HepG2 (cell line): ENCODE measurements at regions not wholly inside any gene's neighbourhood (a gene's known extent, or its start where the extent isn't known, plus 50 kb on each side); places are given as distances from the start of the nearest gene placed in this dataset.

Source experiments
- ADNP ChIP-seq: sonication (generic); formaldehyde crosslinking; IDR thresholded peaks from 2 replicates; pipeline ENCODE4 v1.4.0; 2020; ENCODE audit warnings: missing genetic modification reagents
- FOSL2 ChIP-seq: sonication (generic); formaldehyde crosslinking; IDR thresholded peaks from 2 replicates; pipeline ENCODE4 v1.4.0; 2020; ENCODE audit warnings: missing genetic modification reagents
- HOXA3 ChIP-seq: sonication (generic); formaldehyde crosslinking; IDR thresholded peaks from 2 replicates; pipeline ENCODE4 v1.5.0; 2020; ENCODE audit warnings: missing genetic modification reagents
- RAD21 ChIP-seq: fragments of 450-650 bp; formaldehyde crosslinking; IDR thresholded peaks from 2 replicates; pipeline ENCODE4 v1.5.0; 2020; ENCODE audit warnings: mild to moderate bottlenecking
- RFX3 ChIP-seq: IDR thresholded peaks from 2 replicates; pipeline ENCODE4 v1.6.1; 2016; ENCODE audit warnings: missing biosample characterization, missing genetic modification reagents
- SETDB1 ChIP-seq: sonication (generic); formaldehyde crosslinking; IDR thresholded peaks from 2 replicates; pipeline ENCODE4 v1.5.1; 2020; ENCODE audit warnings: missing genetic modification reagents, mild to moderate bottlenecking, borderline replicate concordance
- SMC3 ChIP-seq: IDR thresholded peaks from 2 replicates; pipeline ENCODE4 v1.6.1; 2011; ENCODE audit warnings: low read length, improper control_type of control experiment
- ZNF558 ChIP-seq: sonication (generic); formaldehyde crosslinking; IDR thresholded peaks from 2 replicates; pipeline ENCODE4 v1.9.0; 2022; ENCODE audit warnings: mild to moderate bottlenecking, missing genetic modification reagents, borderline replicate concordance
- ZNF761 ChIP-seq: sonication (generic); formaldehyde crosslinking; conservative IDR thresholded peaks from 2 replicates; pipeline ENCODE4 v1.4.0; 2020; ENCODE audit warnings: mild to moderate bottlenecking, missing genetic modification reagents
- ZNF776 ChIP-seq: sonication (generic); formaldehyde crosslinking; IDR thresholded peaks from 2 replicates; pipeline ENCODE4 v1.4.0; 2020; ENCODE audit warnings: mild to moderate bottlenecking, missing genetic modification reagents
- ZNF792 ChIP-seq: IDR thresholded peaks from 2 replicates; pipeline ENCODE4 v1.6.1; 2016
- TF ChIP-seq, protein P1 (sequence below), 2 experiments: sonication (generic) in 1 of 2; formaldehyde crosslinking in 1 of 2; IDR thresholded peaks; 2 replicates each; pipeline versions ENCODE4 v1.5.1 to v1.6.1; 2011 to 2020; ENCODE audit warnings: borderline replicate concordance in 1 of 2, low read depth in 1 of 2, low read length in 1 of 2, mild to moderate bottlenecking in 1 of 2, missing genetic modification reagents in 1 of 2, moderate library complexity in 1 of 2
- TF ChIP-seq, protein P2 (sequence below): sonication (generic); formaldehyde crosslinking; IDR thresholded peaks from 2 replicates; pipeline ENCODE4 v1.4.0; 2020; ENCODE audit warnings: low read depth, missing genetic modification reagents
- TF ChIP-seq, protein P3 (sequence below): sonication (generic); formaldehyde crosslinking; conservative IDR thresholded peaks from 2 replicates; pipeline ENCODE4 v1.4.0; 2020; ENCODE audit warnings: mild to moderate bottlenecking, missing genetic modification reagents, moderate library complexity
- TF ChIP-seq, protein P4 (sequence below): sonication (generic); formaldehyde crosslinking; IDR thresholded peaks from 2 replicates; pipeline ENCODE4 v1.4.0; 2020; ENCODE audit warnings: missing genetic modification reagents

DNA sequence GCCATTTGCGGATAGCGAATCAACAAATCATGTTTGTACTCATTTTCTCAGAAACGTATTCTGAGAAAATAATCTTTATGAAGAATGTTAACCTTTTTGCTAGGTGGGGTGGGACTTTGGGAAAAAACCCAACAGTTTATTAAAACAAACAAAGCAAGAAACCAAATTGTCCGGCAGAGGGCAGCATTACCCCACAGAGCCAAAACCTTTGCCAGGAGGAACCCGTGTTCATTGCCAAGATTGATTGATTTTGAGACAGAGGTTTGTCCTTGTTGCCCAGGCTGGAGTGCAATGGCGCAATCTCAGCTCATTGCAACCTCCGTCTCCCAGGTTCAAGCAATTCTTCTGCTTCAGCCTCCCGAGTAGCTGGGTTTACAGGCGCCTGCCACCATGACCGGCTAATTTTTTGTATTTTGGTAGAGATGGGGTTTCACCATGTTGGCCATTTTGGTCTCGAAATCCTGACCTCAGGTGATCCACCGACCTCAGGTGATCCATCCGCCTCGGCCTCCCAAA, 70.8 kb upstream of the RHOU start (continued):
- TF ChIP-seq SMC3 (peak; percentile 90), ADNP (CRISPR knock-in tag) (0 out of 2 replicates have a peak, but pooled peaks have one; percentile 10), ZNF792 (CRISPR knock-in tag) (peak; percentile 45; the same call in 1 of the 2 replicates), RFX3 (CRISPR knock-in tag) (no peak), SETDB1 (CRISPR knock-in tag) (no peak), ZNF558 (no peak), ZNF776 (CRISPR knock-in tag) (no peak), RAD21 (CRISPR knock-in tag) (peak; percentile 89), FOSL2 (peak; percentile 32; the same call in 1 of the 2 replicates), HOXA3 (CRISPR knock-in tag) (peak; percentile 45; the same call in 1 of the 2 replicates), ZNF761 (CRISPR knock-in tag) (no peak)
- TF ChIP-seq, protein P1, sequence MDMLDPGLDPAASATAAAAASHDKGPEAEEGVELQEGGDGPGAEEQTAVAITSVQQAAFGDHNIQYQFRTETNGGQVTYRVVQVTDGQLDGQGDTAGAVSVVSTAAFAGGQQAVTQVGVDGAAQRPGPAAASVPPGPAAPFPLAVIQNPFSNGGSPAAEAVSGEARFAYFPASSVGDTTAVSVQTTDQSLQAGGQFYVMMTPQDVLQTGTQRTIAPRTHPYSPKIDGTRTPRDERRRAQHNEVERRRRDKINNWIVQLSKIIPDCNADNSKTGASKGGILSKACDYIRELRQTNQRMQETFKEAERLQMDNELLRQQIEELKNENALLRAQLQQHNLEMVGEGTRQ (IDR thresholded peaks at IDR 0.05; ENCODE audit: low read depth, low read length): no peak
- TF ChIP-seq, protein P1 (CRISPR knock-in tag; IDR thresholded peaks at IDR 0.05; ENCODE audit: borderline replicate concordance): no peak
- TF ChIP-seq, protein P2, sequence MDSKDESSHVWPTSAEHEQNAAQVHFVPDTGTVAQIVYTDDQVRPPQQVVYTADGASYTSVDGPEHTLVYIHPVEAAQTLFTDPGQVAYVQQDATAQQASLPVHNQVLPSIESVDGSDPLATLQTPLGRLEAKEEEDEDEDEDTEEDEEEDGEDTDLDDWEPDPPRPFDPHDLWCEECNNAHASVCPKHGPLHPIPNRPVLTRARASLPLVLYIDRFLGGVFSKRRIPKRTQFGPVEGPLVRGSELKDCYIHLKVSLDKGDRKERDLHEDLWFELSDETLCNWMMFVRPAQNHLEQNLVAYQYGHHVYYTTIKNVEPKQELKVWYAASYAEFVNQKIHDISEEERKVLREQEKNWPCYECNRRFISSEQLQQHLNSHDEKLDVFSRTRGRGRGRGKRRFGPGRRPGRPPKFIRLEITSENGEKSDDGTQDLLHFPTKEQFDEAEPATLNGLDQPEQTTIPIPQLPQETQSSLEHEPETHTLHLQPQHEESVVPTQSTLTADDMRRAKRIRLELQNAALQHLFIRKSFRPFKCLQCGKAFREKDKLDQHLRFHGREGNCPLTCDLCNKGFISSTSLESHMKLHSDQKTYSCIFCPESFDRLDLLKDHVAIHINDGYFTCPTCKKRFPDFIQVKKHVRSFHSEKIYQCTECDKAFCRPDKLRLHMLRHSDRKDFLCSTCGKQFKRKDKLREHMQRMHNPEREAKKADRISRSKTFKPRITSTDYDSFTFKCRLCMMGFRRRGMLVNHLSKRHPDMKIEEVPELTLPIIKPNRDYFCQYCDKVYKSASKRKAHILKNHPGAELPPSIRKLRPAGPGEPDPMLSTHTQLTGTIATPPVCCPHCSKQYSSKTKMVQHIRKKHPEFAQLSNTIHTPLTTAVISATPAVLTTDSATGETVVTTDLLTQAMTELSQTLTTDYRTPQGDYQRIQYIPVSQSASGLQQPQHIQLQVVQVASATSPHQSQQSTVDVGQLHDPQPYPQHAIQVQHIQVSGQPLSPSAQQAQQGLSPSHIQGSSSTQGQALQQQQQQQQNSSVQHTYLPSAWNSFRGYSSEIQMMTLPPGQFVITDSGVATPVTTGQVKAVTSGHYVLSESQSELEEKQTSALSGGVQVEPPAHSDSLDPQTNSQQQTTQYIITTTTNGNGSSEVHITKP: 0 out of 2 replicates have a peak, but pooled peaks have one; percentile 30
- TF ChIP-seq, protein P3, sequence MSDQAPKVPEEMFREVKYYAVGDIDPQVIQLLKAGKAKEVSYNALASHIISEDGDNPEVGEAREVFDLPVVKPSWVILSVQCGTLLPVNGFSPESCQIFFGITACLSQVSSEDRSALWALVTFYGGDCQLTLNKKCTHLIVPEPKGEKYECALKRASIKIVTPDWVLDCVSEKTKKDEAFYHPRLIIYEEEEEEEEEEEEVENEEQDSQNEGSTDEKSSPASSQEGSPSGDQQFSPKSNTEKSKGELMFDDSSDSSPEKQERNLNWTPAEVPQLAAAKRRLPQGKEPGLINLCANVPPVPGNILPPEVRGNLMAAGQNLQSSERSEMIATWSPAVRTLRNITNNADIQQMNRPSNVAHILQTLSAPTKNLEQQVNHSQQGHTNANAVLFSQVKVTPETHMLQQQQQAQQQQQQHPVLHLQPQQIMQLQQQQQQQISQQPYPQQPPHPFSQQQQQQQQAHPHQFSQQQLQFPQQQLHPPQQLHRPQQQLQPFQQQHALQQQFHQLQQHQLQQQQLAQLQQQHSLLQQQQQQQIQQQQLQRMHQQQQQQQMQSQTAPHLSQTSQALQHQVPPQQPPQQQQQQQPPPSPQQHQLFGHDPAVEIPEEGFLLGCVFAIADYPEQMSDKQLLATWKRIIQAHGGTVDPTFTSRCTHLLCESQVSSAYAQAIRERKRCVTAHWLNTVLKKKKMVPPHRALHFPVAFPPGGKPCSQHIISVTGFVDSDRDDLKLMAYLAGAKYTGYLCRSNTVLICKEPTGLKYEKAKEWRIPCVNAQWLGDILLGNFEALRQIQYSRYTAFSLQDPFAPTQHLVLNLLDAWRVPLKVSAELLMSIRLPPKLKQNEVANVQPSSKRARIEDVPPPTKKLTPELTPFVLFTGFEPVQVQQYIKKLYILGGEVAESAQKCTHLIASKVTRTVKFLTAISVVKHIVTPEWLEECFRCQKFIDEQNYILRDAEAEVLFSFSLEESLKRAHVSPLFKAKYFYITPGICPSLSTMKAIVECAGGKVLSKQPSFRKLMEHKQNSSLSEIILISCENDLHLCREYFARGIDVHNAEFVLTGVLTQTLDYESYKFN (CRISPR knock-in tag): no peak
- TF ChIP-seq, protein P4, sequence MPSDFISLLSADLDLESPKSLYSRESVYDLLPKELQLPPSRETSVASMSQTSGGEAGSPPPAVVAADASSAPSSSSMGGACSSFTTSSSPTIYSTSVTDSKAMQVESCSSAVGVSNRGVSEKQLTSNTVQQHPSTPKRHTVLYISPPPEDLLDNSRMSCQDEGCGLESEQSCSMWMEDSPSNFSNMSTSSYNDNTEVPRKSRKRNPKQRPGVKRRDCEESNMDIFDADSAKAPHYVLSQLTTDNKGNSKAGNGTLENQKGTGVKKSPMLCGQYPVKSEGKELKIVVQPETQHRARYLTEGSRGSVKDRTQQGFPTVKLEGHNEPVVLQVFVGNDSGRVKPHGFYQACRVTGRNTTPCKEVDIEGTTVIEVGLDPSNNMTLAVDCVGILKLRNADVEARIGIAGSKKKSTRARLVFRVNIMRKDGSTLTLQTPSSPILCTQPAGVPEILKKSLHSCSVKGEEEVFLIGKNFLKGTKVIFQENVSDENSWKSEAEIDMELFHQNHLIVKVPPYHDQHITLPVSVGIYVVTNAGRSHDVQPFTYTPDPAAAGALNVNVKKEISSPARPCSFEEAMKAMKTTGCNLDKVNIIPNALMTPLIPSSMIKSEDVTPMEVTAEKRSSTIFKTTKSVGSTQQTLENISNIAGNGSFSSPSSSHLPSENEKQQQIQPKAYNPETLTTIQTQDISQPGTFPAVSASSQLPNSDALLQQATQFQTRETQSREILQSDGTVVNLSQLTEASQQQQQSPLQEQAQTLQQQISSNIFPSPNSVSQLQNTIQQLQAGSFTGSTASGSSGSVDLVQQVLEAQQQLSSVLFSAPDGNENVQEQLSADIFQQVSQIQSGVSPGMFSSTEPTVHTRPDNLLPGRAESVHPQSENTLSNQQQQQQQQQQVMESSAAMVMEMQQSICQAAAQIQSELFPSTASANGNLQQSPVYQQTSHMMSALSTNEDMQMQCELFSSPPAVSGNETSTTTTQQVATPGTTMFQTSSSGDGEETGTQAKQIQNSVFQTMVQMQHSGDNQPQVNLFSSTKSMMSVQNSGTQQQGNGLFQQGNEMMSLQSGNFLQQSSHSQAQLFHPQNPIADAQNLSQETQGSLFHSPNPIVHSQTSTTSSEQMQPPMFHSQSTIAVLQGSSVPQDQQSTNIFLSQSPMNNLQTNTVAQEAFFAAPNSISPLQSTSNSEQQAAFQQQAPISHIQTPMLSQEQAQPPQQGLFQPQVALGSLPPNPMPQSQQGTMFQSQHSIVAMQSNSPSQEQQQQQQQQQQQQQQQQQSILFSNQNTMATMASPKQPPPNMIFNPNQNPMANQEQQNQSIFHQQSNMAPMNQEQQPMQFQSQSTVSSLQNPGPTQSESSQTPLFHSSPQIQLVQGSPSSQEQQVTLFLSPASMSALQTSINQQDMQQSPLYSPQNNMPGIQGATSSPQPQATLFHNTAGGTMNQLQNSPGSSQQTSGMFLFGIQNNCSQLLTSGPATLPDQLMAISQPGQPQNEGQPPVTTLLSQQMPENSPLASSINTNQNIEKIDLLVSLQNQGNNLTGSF (CRISPR knock-in tag): 0 out of 2 replicates have a peak, but pooled peaks have one; percentile 36
